B cell (primary cell): ENCODE measurements at regions not wholly inside any gene's neighbourhood (a gene's known extent, or its start where the extent isn't known, plus 50 kb on each side); places are given as distances from the start of the nearest gene placed in this dataset.

Source experiments
- ATAC-seq: fragments of 200-7000 bp; cut with Tn5 transposase; one replicate; pipeline ENCODE4 v1.10.0; 2021; ENCODE audit warnings: low read depth, mild to moderate bottlenecking, moderate number of reproducible peaks, moderate library complexity
- CTCF ChIA-PET: fragments of 350-600 bp; sonication (Branson Sonifier 250); formaldehyde crosslinking; loops from one replicate; lab custom pipeline; 2021; ENCODE audit warnings: antibody characterized with exemption, inconsistent platforms; lab: Charles Lee
- POLR2A ChIA-PET: fragments of 350-600 bp; sonication (Branson Sonifier 250); formaldehyde crosslinking; loops from one replicate; lab custom pipeline; 2021; ENCODE audit warnings: antibody characterized with exemption; lab: Charles Lee
- DNase-seq: peaks from one replicate; pipeline ENCODE4 v3.0.0; 2013
- H2AFZ ChIP-seq: 2 replicates; pipeline ENCODE4 v1.6.1; 2012; ENCODE audit warnings: mild to moderate bottlenecking, low read depth, low read length; ENCODE audit not compliant: insufficient read depth, poor library complexity, severe bottlenecking
- H3K27ac ChIP-seq, 2 donors: 1 replicate in 1 of 2; 2 replicates in 1 of 2; pipeline ENCODE4 v1.5.1; 2012 to 2013; ENCODE audit warnings: low read length in 2 of 2, mild to moderate bottlenecking in 2 of 2, moderate library complexity in 1 of 2
- H3K27me3 ChIP-seq, 4 experiments: fragments of 200-600 bp in 1 of 4; sonication (generic) in 1 of 4; replicated peaks in 1 of 4; 1 replicate in 2 of 4; 2 replicates in 2 of 4; pipeline versions ENCODE4 v1.6.1 to v1.7.0; 2013 to 2016; ENCODE audit warnings: low read length in 3 of 4, mild to moderate bottlenecking in 2 of 4, mixed read lengths in 1 of 4, moderate library complexity in 1 of 4; ENCODE audit not compliant: insufficient read depth in 4 of 4, control insufficient read depth in 3 of 4; ENCODE audit errors: control extremely low read depth in 1 of 4
- H3K36me3 ChIP-seq, 2 experiments: replicated peaks in 1 of 2; 1 replicate in 1 of 2; 2 replicates in 1 of 2; pipeline versions ENCODE4 v1.6.1 to v1.7.1; 2013; ENCODE audit warnings: low read length in 1 of 2; ENCODE audit not compliant: insufficient read depth in 2 of 2, control insufficient read depth in 1 of 2; ENCODE audit errors: control extremely low read depth in 1 of 2, extremely low read depth in 1 of 2
- H3K4me1 ChIP-seq, 2 donors: fragments of 200-600 bp in 1 of 2; sonication (generic) in 1 of 2; 1 replicate in 1 of 2; 2 replicates in 1 of 2; pipeline versions ENCODE4 v1.5.1 to v1.6.1; 2013 to 2017; ENCODE audit warnings: low read length in 2 of 2; ENCODE audit not compliant: control insufficient read depth in 2 of 2, insufficient read depth in 2 of 2
- H3K4me2 ChIP-seq: replicated peaks from 2 replicates; pipeline ENCODE3; 2012; ENCODE audit warnings: mild to moderate bottlenecking, low read depth, low read length; ENCODE audit not compliant: poor library complexity, severe bottlenecking
- H3K4me3 ChIP-seq, 5 experiments: fragments of 200-600 bp in 1 of 5; sonication (generic) in 1 of 5; 1 replicate in 3 of 5; 2 replicates in 2 of 5; pipeline versions ENCODE4 v1.5.1 to v1.7.0; 2011 to 2016; ENCODE audit warnings: low read length in 4 of 5, mild to moderate bottlenecking in 4 of 5, low read depth in 2 of 5, control low read depth in 1 of 5, moderate library complexity in 1 of 5; ENCODE audit not compliant: insufficient read depth in 1 of 5; ENCODE audit errors: control extremely low read depth in 1 of 5, extremely low read depth in 1 of 5
- H3K79me2 ChIP-seq: fragments of 200-600 bp; sonication (generic); one replicate; pipeline ENCODE4 v1.6.0; 2016; ENCODE audit warnings: low read length; ENCODE audit not compliant: control insufficient read depth, insufficient read depth
- H3K9ac ChIP-seq: fragments of 200-600 bp; sonication (generic); 2 replicates; pipeline ENCODE4 v1.6.1; 2017; ENCODE audit warnings: mild to moderate bottlenecking, low read length, moderate library complexity
- H3K9me3 ChIP-seq, 3 donors: one replicate each; pipeline versions ENCODE4 v1.6.1 to v1.7.1; 2013; ENCODE audit warnings: low read length in 2 of 3; ENCODE audit not compliant: control insufficient read depth in 2 of 3, insufficient read depth in 1 of 3; ENCODE audit errors: control extremely low read depth in 1 of 3
- H4K20me1 ChIP-seq: 2 replicates; pipeline ENCODE4 v1.6.0; 2012; ENCODE audit warnings: mild to moderate bottlenecking, low read length; ENCODE audit not compliant: insufficient read depth, control insufficient read depth, poor library complexity, severe bottlenecking
- H3K27ac Mint-ChIP-seq: one replicate; pipeline ENCODE4 v1.8.0; 2021; ENCODE audit warnings: mixed read lengths
- H3K27me3 Mint-ChIP-seq: one replicate; pipeline ENCODE4 v1.8.0; 2021; ENCODE audit warnings: mixed read lengths
- H3K4me1 Mint-ChIP-seq: one replicate; pipeline ENCODE4 v1.8.0; 2021; ENCODE audit warnings: mixed read lengths
- H3K4me3 Mint-ChIP-seq: one replicate; pipeline ENCODE4 v1.8.0; 2021; ENCODE audit warnings: mixed read lengths
- H3K9me3 Mint-ChIP-seq: one replicate; pipeline ENCODE4 v1.8.0; 2022; ENCODE audit warnings: mixed read lengths; ENCODE audit not compliant: insufficient read depth
- EZH2 ChIP-seq: IDR thresholded peaks from 2 replicates; pipeline ENCODE4 v1.6.1; 2012; ENCODE audit warnings: borderline replicate concordance, low read depth, mild to moderate bottlenecking, moderate library complexity, low read length; ENCODE audit not compliant: insufficient read depth, poor library complexity, severe bottlenecking
- WGBS: methylation state at CpG from one replicate; pipeline ENCODE4 v1.1.5; 2013; ENCODE audit warnings: missing lambda C conversion rate; ENCODE audit not compliant: insufficient coverage; 5-methylcytosine and 5-hydroxymethylcytosine counted together
- intact Hi-C: fragments of 100-400 bp; cut with micrococcal nuclease; formaldehyde crosslinking; loops from one replicate; pipeline ENCODE4 v1.10.0; 2022
- TF ChIP-seq, protein P1 (sequence below): fragments of 200-600 bp; IDR thresholded peaks from one replicate; pipeline ENCODE4 v1.8.0; 2022; ENCODE audit warnings: antibody characterized with exemption, mild to moderate bottlenecking

GRCh38 chr10:128614802-128615553 is 488.8 kb upstream of the MKI67 start:
- Histone ChIP-seq H3K27me3 (no peaks in the 10 kb centered on the region), H3K9me3 (peaks cover 0 to 1% (median 0%) of the 10 kb centered on the region in 3 donors), H3K4me3 (no peak overlapping the region), H3K36me3 (no peaks in the 10 kb centered on the region), H3K79me2 (no peaks in the 10 kb centered on the region), H3K9ac (no peak overlapping the region), H3K4me1 (no peaks in the 10 kb centered on the region), H2AFZ (no peak overlapping the region), H4K20me1 (no peaks in the 10 kb centered on the region), H3K4me2 (no peak overlapping the region), H3K27ac (no peak overlapping the region)
- intact Hi-C loops = no loop called here
- ATAC-seq = no peak
- 79% methylated on average over 3 of the region's 5 CpGs for WGBS
- Mint-ChIP-seq H3K27ac (no peak overlapping the region), H3K9me3 (no peaks in the 10 kb centered on the region), H3K27me3 (no peaks in the 10 kb centered on the region), H3K4me1 (no peaks in the 10 kb centered on the region), H3K4me3 (no peak overlapping the region)
- ChIA-PET POLR2A (no interaction called here), CTCF (no interaction called here)
- no peak for DNase-seq
- TF ChIP-seq EZH2 = no peak

GRCh38 chr10:128617532-128617931 is 491.3 kb upstream of the MKI67 start:
- Histone ChIP-seq H3K4me1 (no peaks in the 10 kb centered on the region), H3K9me3 (no peaks in the 10 kb centered on the region), H3K36me3 (no peaks in the 10 kb centered on the region), H3K4me2 (no peak overlapping the region), H3K9ac (no peak overlapping the region), H2AFZ (no peak overlapping the region), H3K4me3 (no peak overlapping the region), H3K27me3 (no peaks in the 10 kb centered on the region), H4K20me1 (no peaks in the 10 kb centered on the region), H3K27ac (no peak overlapping the region), H3K79me2 (no peaks in the 10 kb centered on the region)
- POLR2A ChIA-PET = no interaction called here
- WGBS = 60% methylated on average over 2 of the region's 2 CpGs
- Mint-ChIP-seq H3K4me3 (no peak overlapping the region), H3K27me3 (no peaks in the 10 kb centered on the region), H3K9me3 (no peaks in the 10 kb centered on the region), H3K4me1 (no peaks in the 10 kb centered on the region), H3K27ac (no peak overlapping the region)
- ATAC-seq (no peak), DNase-seq (no peak)
- TF ChIP-seq, protein P1, sequence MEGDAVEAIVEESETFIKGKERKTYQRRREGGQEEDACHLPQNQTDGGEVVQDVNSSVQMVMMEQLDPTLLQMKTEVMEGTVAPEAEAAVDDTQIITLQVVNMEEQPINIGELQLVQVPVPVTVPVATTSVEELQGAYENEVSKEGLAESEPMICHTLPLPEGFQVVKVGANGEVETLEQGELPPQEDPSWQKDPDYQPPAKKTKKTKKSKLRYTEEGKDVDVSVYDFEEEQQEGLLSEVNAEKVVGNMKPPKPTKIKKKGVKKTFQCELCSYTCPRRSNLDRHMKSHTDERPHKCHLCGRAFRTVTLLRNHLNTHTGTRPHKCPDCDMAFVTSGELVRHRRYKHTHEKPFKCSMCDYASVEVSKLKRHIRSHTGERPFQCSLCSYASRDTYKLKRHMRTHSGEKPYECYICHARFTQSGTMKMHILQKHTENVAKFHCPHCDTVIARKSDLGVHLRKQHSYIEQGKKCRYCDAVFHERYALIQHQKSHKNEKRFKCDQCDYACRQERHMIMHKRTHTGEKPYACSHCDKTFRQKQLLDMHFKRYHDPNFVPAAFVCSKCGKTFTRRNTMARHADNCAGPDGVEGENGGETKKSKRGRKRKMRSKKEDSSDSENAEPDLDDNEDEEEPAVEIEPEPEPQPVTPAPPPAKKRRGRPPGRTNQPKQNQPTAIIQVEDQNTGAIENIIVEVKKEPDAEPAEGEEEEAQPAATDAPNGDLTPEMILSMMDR = no peak
- TF ChIP-seq EZH2 = no peak
- intact Hi-C loops = no loop called here
- CTCF ChIA-PET = no interaction called here
